ENCODE measurements at regions not wholly inside any gene's neighbourhood (a gene's known extent, or its start where the extent isn't known, plus 50 kb on each side); places are given as distances from the start of the nearest gene placed in this dataset.
A peak's percentile ranks its signal among the peaks of the same experiment; 100 is the strongest.

DNA sequence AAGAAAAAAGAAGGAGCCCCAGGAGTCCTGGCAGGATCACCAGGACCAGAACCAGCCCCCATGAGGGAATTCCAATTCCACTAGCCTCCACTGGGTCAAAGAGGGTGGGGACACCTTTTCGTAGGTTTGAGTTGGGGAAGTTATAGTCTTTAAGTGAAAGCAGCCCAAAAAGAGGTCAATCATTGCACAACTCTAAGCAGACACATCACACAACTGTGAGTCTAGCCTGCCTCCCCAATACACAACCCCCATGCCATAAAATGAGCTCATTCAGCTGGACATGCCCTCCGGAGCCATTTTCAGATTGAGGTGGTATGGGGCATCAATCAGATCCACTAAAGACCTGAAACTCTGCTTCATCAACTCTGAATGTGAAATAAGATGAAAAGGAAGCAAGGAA, 179.9 kb downstream of the NPHP4 start:
- no peak for DNase-seq (ENCODE audit: insufficient read length, low spot score, missing footprints)
- Histone ChIP-seq H3K27ac (ENCODE audit: low read depth, low read length) (no peak overlapping the region), H4K20me1 (ENCODE audit: insufficient read depth, low read length) (no peaks in the 10 kb centered on the region), H2AFZ (ENCODE audit: low read length) (no peak overlapping the region), H3K27me3 (ENCODE audit: insufficient read depth, low read length) (no peaks in the 10 kb centered on the region), H3K4me1 (ENCODE audit: insufficient read depth, low read length) (no peaks in the 10 kb centered on the region), H3K4me3 (ENCODE audit: insufficient read depth, low read length) (no peak overlapping the region), H3K4me2 (ENCODE audit: insufficient read depth, low read length) (no peak overlapping the region), H3K9me3 (ENCODE audit: low read depth, low read length) (peaks cover 6% of the 10 kb centered on the region), H3K79me2 (ENCODE audit: insufficient read depth, low read length) (no peaks in the 10 kb centered on the region), H3K36me3 (ENCODE audit: insufficient read depth, low read length) (no peaks in the 10 kb centered on the region)
- TF ChIP-seq, protein P1, sequence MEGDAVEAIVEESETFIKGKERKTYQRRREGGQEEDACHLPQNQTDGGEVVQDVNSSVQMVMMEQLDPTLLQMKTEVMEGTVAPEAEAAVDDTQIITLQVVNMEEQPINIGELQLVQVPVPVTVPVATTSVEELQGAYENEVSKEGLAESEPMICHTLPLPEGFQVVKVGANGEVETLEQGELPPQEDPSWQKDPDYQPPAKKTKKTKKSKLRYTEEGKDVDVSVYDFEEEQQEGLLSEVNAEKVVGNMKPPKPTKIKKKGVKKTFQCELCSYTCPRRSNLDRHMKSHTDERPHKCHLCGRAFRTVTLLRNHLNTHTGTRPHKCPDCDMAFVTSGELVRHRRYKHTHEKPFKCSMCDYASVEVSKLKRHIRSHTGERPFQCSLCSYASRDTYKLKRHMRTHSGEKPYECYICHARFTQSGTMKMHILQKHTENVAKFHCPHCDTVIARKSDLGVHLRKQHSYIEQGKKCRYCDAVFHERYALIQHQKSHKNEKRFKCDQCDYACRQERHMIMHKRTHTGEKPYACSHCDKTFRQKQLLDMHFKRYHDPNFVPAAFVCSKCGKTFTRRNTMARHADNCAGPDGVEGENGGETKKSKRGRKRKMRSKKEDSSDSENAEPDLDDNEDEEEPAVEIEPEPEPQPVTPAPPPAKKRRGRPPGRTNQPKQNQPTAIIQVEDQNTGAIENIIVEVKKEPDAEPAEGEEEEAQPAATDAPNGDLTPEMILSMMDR (IDR thresholded peaks at IDR 0.05; ENCODE audit: extremely low read depth, low read depth, low read length): no peak

- Histone ChIP-seq H2AFZ (ENCODE audit: low read length) (no peak overlapping the region), H3K4me2 (ENCODE audit: insufficient read depth, low read length) (no peak overlapping the region)
These were observed 180.8 kb downstream of the NPHP4 start for GRCh38 chr1:5811419-5811818.

GRCh38 chr1:5810553-5811270, 181.5 kb downstream of the NPHP4 start:
- H3K4me3 ChIP-seq (ENCODE audit: insufficient read depth, low read length): no peak overlapping the region

More at GRCh38 chr1:5811419-5811818, 180.8 kb downstream of the NPHP4 start:
- peak; percentile 47 for DNase-seq (ENCODE audit: insufficient read length, low spot score, missing footprints)
- Histone ChIP-seq H3K79me2 (ENCODE audit: insufficient read depth, low read length) (no peaks in the 10 kb centered on the region), H3K4me3 (ENCODE audit: insufficient read depth, low read length) (no peak overlapping the region), H3K4me1 (ENCODE audit: insufficient read depth, low read length) (no peaks in the 10 kb centered on the region), H3K9me3 (ENCODE audit: low read depth, low read length) (peaks cover 6% of the 10 kb centered on the region), H3K27ac (ENCODE audit: low read depth, low read length) (no peak overlapping the region), H4K20me1 (ENCODE audit: insufficient read depth, low read length) (no peaks in the 10 kb centered on the region), H3K27me3 (ENCODE audit: insufficient read depth, low read length) (no peaks in the 10 kb centered on the region), H3K36me3 (ENCODE audit: insufficient read depth, low read length) (no peaks in the 10 kb centered on the region)
- TF ChIP-seq, protein P1 (IDR thresholded peaks at IDR 0.05; ENCODE audit: extremely low read depth, low read depth, low read length): no peak

GRCh38 chr1:5810131-5810530, 182.1 kb downstream of the NPHP4 start:
- H3K9me3 ChIP-seq (ENCODE audit: low read depth, low read length): peaks cover 6% of the 10 kb centered on the region
- no peak overlapping the region for H3K27ac ChIP-seq (ENCODE audit: low read depth, low read length)
- peak; percentile 42 for DNase-seq (ENCODE audit: insufficient read length, low spot score, missing footprints)
- no peaks in the 10 kb centered on the region for H3K4me1 ChIP-seq (ENCODE audit: insufficient read depth, low read length)
- H2AFZ ChIP-seq (ENCODE audit: low read length): no peak overlapping the region
- no peaks in the 10 kb centered on the region for H3K36me3 ChIP-seq (ENCODE audit: insufficient read depth, low read length)
- no peaks in the 10 kb centered on the region for H4K20me1 ChIP-seq (ENCODE audit: insufficient read depth, low read length)
- TF ChIP-seq, protein P1 (IDR thresholded peaks at IDR 0.05; ENCODE audit: extremely low read depth, low read depth, low read length): no peak
- H3K27me3 ChIP-seq (ENCODE audit: insufficient read depth, low read length): no peaks in the 10 kb centered on the region
- H3K79me2 ChIP-seq (ENCODE audit: insufficient read depth, low read length): no peaks in the 10 kb centered on the region
- H3K4me3 ChIP-seq (ENCODE audit: insufficient read depth, low read length): no peak overlapping the region
- no peak overlapping the region for H3K4me2 ChIP-seq (ENCODE audit: insufficient read depth, low read length)

More at GRCh38 chr1:5810553-5811270, 181.5 kb downstream of the NPHP4 start:
- Histone ChIP-seq H4K20me1 (ENCODE audit: insufficient read depth, low read length) (no peaks in the 10 kb centered on the region), H2AFZ (ENCODE audit: low read length) (no peak overlapping the region), H3K4me2 (ENCODE audit: insufficient read depth, low read length) (no peak overlapping the region), H3K27ac (ENCODE audit: low read depth, low read length) (no peak overlapping the region), H3K79me2 (ENCODE audit: insufficient read depth, low read length) (no peaks in the 10 kb centered on the region), H3K4me1 (ENCODE audit: insufficient read depth, low read length) (no peaks in the 10 kb centered on the region), H3K9me3 (ENCODE audit: low read depth, low read length) (peaks cover 6% of the 10 kb centered on the region), H3K27me3 (ENCODE audit: insufficient read depth, low read length) (no peaks in the 10 kb centered on the region), H3K36me3 (ENCODE audit: insufficient read depth, low read length) (no peaks in the 10 kb centered on the region)
- TF ChIP-seq, protein P1 (IDR thresholded peaks at IDR 0.05; ENCODE audit: extremely low read depth, low read depth, low read length): no peak
- DNase-seq (ENCODE audit: insufficient read length, low spot score, missing footprints): peak; percentile 62
